NCI-H2171 (cell line): ENCODE measurements at regions not wholly inside any gene's neighbourhood (a gene's known extent, or its start where the extent isn't known, plus 50 kb on each side); places are given as distances from the start of the nearest gene placed in this dataset.
"Not testable (repeated sequence)": the region's sequence is repeated elsewhere in the genome, so short reads cannot be mapped to it uniquely, and the experiment has no call there.

Source experiments
- DNase-seq: peaks from one replicate; lab custom pipeline; 2025; lab: John Stamatoyannopoulos, UW

DNA sequence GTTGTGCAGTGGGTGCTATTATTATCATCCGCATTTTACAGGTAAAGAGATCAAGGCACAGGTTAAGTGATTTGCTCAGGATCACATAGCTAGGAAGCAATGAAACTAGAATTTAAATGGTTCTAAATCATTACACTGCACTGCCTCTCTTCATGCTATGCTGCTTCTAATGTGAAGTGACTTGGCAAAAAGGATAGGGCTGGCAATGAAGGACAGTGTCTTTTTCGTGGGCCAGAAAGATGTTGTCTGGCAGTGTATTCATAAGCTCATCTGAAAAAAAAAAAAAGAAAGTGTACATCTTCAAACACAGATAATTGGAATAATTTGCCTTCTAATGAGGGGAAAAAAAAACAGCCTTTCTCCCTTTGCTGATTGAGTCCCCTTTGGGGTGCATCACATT, 132.2 kb upstream of the FUNDC1 start:
- DNase-seq, result no peak

DNA sequence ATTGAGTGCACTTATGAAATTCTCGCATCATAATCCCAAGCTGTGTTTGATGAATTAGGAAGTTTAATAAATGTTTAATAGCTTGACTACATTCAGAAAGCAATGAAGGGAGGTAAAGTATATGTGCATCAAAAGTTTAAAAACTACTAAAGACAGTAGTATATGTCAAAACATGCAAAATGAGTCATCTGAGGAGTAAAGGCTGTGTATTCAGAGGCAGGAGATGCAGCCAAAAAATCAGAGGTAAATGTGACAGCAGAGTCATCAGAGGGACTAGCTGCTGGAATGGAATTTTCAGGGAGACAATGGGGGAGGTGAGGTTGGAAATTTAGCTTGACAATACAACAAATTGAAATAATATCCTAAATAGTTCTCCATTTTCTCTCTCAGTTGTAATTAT, 127.0 kb upstream of the FUNDC1 start:
- no peak for DNase-seq

DNA sequence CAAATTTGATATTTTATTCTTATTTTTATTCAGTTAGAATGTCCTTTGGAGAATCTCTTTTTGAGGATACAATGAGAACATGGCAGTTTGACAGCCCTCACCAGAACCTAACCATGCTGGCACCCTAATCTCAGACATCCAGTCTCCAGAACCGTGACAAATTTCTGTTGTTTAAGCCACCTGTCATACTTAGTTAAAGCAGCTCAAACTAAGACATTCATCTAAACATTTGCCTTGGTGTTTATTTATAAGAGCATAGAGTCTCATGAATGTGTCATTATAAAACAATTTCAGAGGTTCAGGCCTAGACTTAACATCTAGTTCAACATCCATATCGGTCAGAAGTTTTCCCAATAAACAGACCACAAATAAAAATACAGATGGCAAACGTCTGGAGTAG, 125.1 kb upstream of the FUNDC1 start:
- no peak for DNase-seq

- not testable (repeated sequence) for DNase-seq
Measured at GRCh38 chrX:44657718-44658246, 115.1 kb upstream of the FUNDC1 start.

- DNase-seq, result no peak
Measured at GRCh38 chrX:44651358-44651757, 108.7 kb upstream of the FUNDC1 start.

DNA sequence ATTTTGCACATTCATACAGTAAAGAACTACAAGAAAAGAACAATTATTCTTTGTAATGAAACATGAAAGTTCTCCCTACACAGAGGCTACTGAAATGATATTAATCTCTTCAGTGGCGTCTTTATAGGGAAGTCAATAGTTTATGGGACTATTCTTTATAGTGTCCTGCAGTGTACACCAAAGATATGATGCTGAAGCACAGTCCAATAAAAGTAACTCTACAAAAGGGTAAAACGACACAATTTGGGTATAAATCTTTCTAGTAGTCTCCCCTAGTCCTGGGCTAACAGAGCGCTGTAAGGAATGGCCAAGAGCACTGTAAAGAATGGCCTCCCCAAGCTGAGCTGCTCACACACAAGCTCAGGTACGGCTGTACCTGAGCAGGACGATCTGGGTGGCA, 101.1 kb upstream of the FUNDC1 start:
- DNase-seq, result no peak

GRCh38 chrX:44637282-44637681, 94.6 kb upstream of the FUNDC1 start:
- no peak for DNase-seq

DNA sequence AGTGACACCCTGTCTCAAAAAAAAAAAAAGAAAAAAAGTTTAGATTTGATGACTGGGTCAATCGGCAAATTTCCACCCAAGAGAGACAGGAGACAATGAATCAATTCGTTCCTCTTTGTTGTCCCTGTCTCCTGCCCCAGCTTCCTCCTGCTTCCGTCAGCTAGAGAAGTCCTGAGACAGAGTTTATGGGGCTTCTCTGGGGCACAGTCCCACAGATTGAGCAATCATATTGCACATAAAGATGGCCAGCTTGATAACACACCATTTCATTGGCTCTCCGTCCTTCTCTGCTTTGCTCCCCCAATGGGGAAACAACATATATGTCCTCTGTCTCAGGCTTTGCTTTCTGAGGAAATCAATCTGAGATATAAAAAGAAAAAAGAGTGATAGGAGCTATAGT, 78.4 kb upstream of the FUNDC1 start:
- no peak for DNase-seq

DNA sequence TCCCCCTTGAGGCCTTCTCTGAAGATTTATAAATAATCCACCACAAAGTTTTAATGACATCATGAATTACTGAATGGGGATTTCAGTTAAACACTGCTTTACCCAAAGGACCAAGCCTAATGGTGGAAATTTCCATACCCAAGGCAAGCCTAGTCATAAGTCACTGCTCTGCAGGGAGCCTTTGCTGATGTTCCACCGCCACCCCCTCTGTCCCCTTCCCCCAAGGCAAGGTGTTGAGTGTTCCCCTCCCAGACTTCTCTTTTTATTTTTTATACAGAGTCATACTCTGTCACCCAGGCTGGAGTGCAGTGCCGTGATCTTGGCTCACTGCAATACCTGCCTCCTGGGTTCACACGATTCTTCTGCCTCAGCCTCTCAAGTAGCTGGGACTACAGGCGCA, 76.4 kb upstream of the FUNDC1 start:
- DNase-seq, result no peak

- DNase-seq, result peak; percentile 32
Measured at GRCh38 chrX:44596277-44596676, 53.6 kb upstream of the FUNDC1 start.
